ENCODE measurements at regions not wholly inside any gene's neighbourhood (a gene's known extent, or its start where the extent isn't known, plus 50 kb on each side); places are given as distances from the start of the nearest gene placed in this dataset.

DNA sequence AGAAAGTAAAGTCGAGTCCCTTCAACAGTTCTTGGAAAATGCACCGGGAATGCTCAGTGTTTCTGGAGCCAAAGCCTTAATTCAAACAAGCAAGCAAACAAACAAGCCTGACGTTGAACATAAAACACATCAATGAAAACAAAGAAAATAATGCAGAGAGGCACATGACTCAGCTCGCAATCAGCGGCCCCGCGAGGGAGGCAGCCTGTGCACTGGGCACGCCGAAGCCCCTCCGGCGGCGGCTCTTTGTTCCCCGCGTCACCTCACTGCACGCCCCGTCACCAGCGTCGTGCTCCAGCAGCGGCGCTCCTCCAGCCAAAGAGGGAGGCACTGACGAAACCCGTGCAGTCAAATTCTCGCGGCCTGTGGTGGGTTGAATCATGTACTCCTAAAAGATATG is 151.5 kb downstream of the DNAJB6 start:
- DNase-seq (ENCODE audit: extremely low spot score, unreplicated experiment), result no peak
- Mint-ChIP-seq H3K27ac (no peak overlapping the region), H3K36me3 (peaks cover 4% of the 10 kb centered on the region), H3K27me3 (no peaks in the 10 kb centered on the region), H3K4me3 (no peak overlapping the region), H3K9me3 (peaks cover 3% of the 10 kb centered on the region), H3K4me1 (ENCODE audit: unreplicated experiment) (no peaks in the 10 kb centered on the region)
- TF ChIP-seq, protein P1, sequence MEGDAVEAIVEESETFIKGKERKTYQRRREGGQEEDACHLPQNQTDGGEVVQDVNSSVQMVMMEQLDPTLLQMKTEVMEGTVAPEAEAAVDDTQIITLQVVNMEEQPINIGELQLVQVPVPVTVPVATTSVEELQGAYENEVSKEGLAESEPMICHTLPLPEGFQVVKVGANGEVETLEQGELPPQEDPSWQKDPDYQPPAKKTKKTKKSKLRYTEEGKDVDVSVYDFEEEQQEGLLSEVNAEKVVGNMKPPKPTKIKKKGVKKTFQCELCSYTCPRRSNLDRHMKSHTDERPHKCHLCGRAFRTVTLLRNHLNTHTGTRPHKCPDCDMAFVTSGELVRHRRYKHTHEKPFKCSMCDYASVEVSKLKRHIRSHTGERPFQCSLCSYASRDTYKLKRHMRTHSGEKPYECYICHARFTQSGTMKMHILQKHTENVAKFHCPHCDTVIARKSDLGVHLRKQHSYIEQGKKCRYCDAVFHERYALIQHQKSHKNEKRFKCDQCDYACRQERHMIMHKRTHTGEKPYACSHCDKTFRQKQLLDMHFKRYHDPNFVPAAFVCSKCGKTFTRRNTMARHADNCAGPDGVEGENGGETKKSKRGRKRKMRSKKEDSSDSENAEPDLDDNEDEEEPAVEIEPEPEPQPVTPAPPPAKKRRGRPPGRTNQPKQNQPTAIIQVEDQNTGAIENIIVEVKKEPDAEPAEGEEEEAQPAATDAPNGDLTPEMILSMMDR (conservative IDR thresholded peaks at IDR 0.05), result no peak

DNA sequence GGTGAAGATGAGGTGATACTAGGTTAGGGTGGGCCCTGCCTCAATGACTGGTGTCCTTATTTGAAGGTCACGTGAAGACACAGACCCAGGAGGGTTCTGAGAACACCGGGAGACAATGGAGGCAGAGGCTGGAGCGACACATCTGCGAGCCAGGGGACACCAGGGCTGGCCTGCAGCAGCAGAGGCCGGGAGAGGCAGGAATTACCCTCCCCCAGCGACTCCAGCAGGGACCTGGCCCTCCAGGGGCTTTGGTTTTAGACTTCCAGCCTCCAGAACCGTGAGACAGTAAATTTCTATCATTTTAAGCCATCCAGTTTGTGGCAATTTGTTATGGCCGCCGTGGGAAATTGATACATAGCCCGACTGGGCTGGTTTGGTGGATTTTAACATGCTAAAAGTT is 152.2 kb downstream of the DNAJB6 start:
- no peak for DNase-seq (ENCODE audit: extremely low spot score, unreplicated experiment)
- Mint-ChIP-seq H3K27ac (no peak overlapping the region), H3K36me3 (peaks cover 4% of the 10 kb centered on the region), H3K4me1 (ENCODE audit: unreplicated experiment) (no peaks in the 10 kb centered on the region), H3K27me3 (no peaks in the 10 kb centered on the region), H3K9me3 (peaks cover 3% of the 10 kb centered on the region), H3K4me3 (no peak overlapping the region)
- TF ChIP-seq, protein P1 (conservative IDR thresholded peaks at IDR 0.05), result no peak

Data from type B pancreatic cell (in vitro differentiated cells).